Osteoblast (primary cell): ENCODE measurements at regions not wholly inside any gene's neighbourhood (a gene's known extent, or its start where the extent isn't known, plus 50 kb on each side); places are given as distances from the start of the nearest gene placed in this dataset.

Experiments used
- DNase-seq: peaks from one replicate; pipeline ENCODE4 v3.0.0; 2011; ENCODE audit warnings: low spot score, mixed read lengths; ENCODE audit not compliant: insufficient read length; ENCODE audit errors: missing footprints
- H2AFZ ChIP-seq: 2 replicates; pipeline ENCODE4 v1.6.0; 2011; ENCODE audit warnings: mild to moderate bottlenecking, low read length
- H3K27ac ChIP-seq: 2 replicates; pipeline ENCODE4 v1.5.1; 2011; ENCODE audit warnings: mild to moderate bottlenecking, low read depth, low read length, moderate library complexity
- H3K27me3 ChIP-seq: 2 replicates; pipeline ENCODE4 v1.6.0; 2012; ENCODE audit warnings: mild to moderate bottlenecking, control low read depth, inconsistent platforms, low read length, moderate library complexity; ENCODE audit not compliant: insufficient read depth
- H3K36me3 ChIP-seq: 2 replicates; pipeline ENCODE4 v1.5.1; 2011; ENCODE audit warnings: mild to moderate bottlenecking, low read length, control low read depth, moderate library complexity; ENCODE audit not compliant: insufficient read depth
- H3K4me1 ChIP-seq: 2 replicates; pipeline ENCODE4 v1.5.1; 2011; ENCODE audit warnings: mild to moderate bottlenecking, low read length, control low read depth, moderate library complexity; ENCODE audit not compliant: insufficient read depth
- H3K4me2 ChIP-seq: 2 replicates; pipeline ENCODE4 v1.6.0; 2011; ENCODE audit warnings: mild to moderate bottlenecking, low read length; ENCODE audit not compliant: insufficient read depth
- H3K4me3 ChIP-seq: fragments of 200-600 bp; sonication (generic); 3 replicates; pipeline ENCODE4 v1.5.1; 2012; ENCODE audit warnings: mild to moderate bottlenecking, low read length, inconsistent platforms; ENCODE audit not compliant: insufficient read depth
- H3K79me2 ChIP-seq: 2 replicates; pipeline ENCODE4 v1.6.0; 2012; ENCODE audit warnings: mild to moderate bottlenecking, low read length, control low read depth, inconsistent platforms; ENCODE audit not compliant: insufficient read depth
- H3K9me3 ChIP-seq: 2 replicates; pipeline ENCODE4 v1.5.1; 2011; ENCODE audit warnings: low read depth, low read length, control low read depth
- H4K20me1 ChIP-seq: 2 replicates; pipeline ENCODE4 v1.6.0; 2012; ENCODE audit warnings: mild to moderate bottlenecking, low read length, control low read depth; ENCODE audit not compliant: insufficient read depth
- CTCF ChIP-seq: IDR thresholded peaks from 2 replicates; pipeline ENCODE4 v1.5.1; 2011; ENCODE audit warnings: mild to moderate bottlenecking, low read depth, low read length, moderate library complexity; ENCODE audit errors: extremely low read depth

- H3K9me3 ChIP-seq = no peaks in the 10 kb centered on the region
- H3K4me2 ChIP-seq = no peak overlapping the region
- no peaks in the 10 kb centered on the region for H3K4me1 ChIP-seq
- no peak overlapping the region for H3K4me3 ChIP-seq
- H3K27ac ChIP-seq = no peak overlapping the region
- no peak overlapping the region for H2AFZ ChIP-seq
- DNase-seq = no peak
- H3K79me2 ChIP-seq = no peaks in the 10 kb centered on the region
- no peaks in the 10 kb centered on the region for H3K27me3 ChIP-seq
- no peak for TF ChIP-seq CTCF
- no peaks in the 10 kb centered on the region for H3K36me3 ChIP-seq
- H4K20me1 ChIP-seq = no peaks in the 10 kb centered on the region
Observed at GRCh38 chr1:112048421-112048820, 59.0 kb upstream of the KCND3 start.

- DNase-seq = no peak
- no peak overlapping the region for H3K27ac ChIP-seq
- H2AFZ ChIP-seq = no peak overlapping the region
- no peaks in the 10 kb centered on the region for H4K20me1 ChIP-seq
- no peaks in the 10 kb centered on the region for H3K9me3 ChIP-seq
- H3K4me3 ChIP-seq = no peak overlapping the region
- no peaks in the 10 kb centered on the region for H3K79me2 ChIP-seq
- no peaks in the 10 kb centered on the region for H3K27me3 ChIP-seq
- no peak overlapping the region for H3K4me2 ChIP-seq
- no peaks in the 10 kb centered on the region for H3K4me1 ChIP-seq
- no peaks in the 10 kb centered on the region for H3K36me3 ChIP-seq
- TF ChIP-seq CTCF = no peak
Observed at GRCh38 chr1:112054510-112054909, 65.0 kb upstream of the KCND3 start.

GRCh38 chr1:112056354-112056753 lies 66.9 kb upstream of the KCND3 start:
- Histone ChIP-seq H4K20me1 (no peaks in the 10 kb centered on the region), H3K9me3 (no peaks in the 10 kb centered on the region), H2AFZ (no peak overlapping the region), H3K79me2 (no peaks in the 10 kb centered on the region), H3K27ac (no peak overlapping the region), H3K27me3 (no peaks in the 10 kb centered on the region), H3K4me3 (no peak overlapping the region), H3K4me2 (no peak overlapping the region), H3K4me1 (no peaks in the 10 kb centered on the region), H3K36me3 (no peaks in the 10 kb centered on the region)
- TF ChIP-seq CTCF = no peak
- DNase-seq = no peak

GRCh38 chr1:112057736-112058135 lies 68.3 kb upstream of the KCND3 start:
- no peak for DNase-seq
- Histone ChIP-seq H3K79me2 (no peaks in the 10 kb centered on the region), H3K36me3 (no peaks in the 10 kb centered on the region)

More at GRCh38 chr1:112057736-112058135, 68.3 kb upstream of the KCND3 start:
- no peak for TF ChIP-seq CTCF
- Histone ChIP-seq H3K9me3 (no peaks in the 10 kb centered on the region), H4K20me1 (no peaks in the 10 kb centered on the region), H3K27me3 (no peaks in the 10 kb centered on the region), H3K4me1 (no peaks in the 10 kb centered on the region), H3K4me3 (no peak overlapping the region), H3K27ac (no peak overlapping the region), H3K4me2 (no peak overlapping the region), H2AFZ (no peak overlapping the region)
